Erythroblast (primary cell): ENCODE measurements at regions not wholly inside any gene's neighbourhood (a gene's known extent, or its start where the extent isn't known, plus 50 kb on each side); places are given as distances from the start of the nearest gene placed in this dataset.

Experiments
- GATA1 ChIP-seq: IDR thresholded peaks from 2 replicates; pipeline ENCODE4 v1.6.1; 2011; ENCODE audit warnings: low read depth, mild to moderate bottlenecking, control low read depth, low read length, moderate library complexity
- POLR2A ChIP-seq: IDR thresholded peaks from 2 replicates; pipeline ENCODE4 v1.6.1; 2011; ENCODE audit warnings: mild to moderate bottlenecking, low read length

DNA sequence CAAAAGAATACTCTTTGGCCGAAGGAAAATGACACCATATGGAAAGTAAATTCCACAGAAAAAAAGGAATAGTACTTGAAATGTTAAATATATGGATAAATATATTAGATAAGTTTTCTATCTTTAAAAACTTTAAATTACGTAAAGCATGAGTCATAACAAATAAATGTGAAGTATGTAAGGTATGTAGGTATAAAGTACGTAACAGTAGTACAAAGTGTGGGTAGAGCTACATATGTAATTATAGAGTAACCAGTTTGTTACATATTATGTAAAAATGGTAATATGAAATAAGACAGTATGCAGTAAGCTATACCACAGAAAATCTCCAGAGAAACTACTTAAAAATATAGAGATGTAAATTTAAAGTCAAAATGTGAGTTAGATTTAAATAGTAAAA, 582.3 kb upstream of the CHORDC1 start:
- no peak for TF ChIP-seq POLR2A
- TF ChIP-seq GATA1, result no peak
